GM12874 (cell line): ENCODE measurements at regions not wholly inside any gene's neighbourhood (a gene's known extent, or its start where the extent isn't known, plus 50 kb on each side); places are given as distances from the start of the nearest gene placed in this dataset.

Experiments used
- CTCF ChIP-seq: IDR thresholded peaks from 2 replicates; pipeline ENCODE4 v1.5.1; 2011; ENCODE audit warnings: low read depth, mild to moderate bottlenecking, control low read depth, low read length, moderate library complexity; ENCODE audit not compliant: insufficient read depth

- no peak for TF ChIP-seq CTCF
Measured at GRCh38 chr9:91117959-91118703, 243.6 kb downstream of the AUH start.

- TF ChIP-seq CTCF = no peak
Measured at GRCh38 chr9:91118704-91119025, 243.1 kb downstream of the AUH start.

GRCh38 chr9:91119142-91119541 is 242.6 kb downstream of the AUH start:
- TF ChIP-seq CTCF = no peak

GRCh38 chr9:91119679-91120078 is 242.0 kb downstream of the AUH start:
- no peak for TF ChIP-seq CTCF

- TF ChIP-seq CTCF = no peak
Measured at GRCh38 chr9:91120200-91120599, 241.5 kb downstream of the AUH start.

GRCh38 chr9:91122755-91123154 is 239.0 kb downstream of the AUH start:
- no peak for TF ChIP-seq CTCF

- no peak for TF ChIP-seq CTCF
Measured at GRCh38 chr9:91126761-91127445, 234.8 kb downstream of the AUH start.
